Stimulated activated CD4-positive, alpha-beta T cell treated with anti-CD3 and anti-CD28 coated beads, Interleukin-15, amount 100 ng/mL, for 1 hour (primary cell): ENCODE measurements at regions not wholly inside any gene's neighbourhood (a gene's known extent, or its start where the extent isn't known, plus 50 kb on each side); places are given as distances from the start of the nearest gene placed in this dataset.

Source experiments
- DNase-seq, 2 donors: peaks; one replicate each; pipeline ENCODE4 v3.0.0-alpha.2; 2020; ENCODE audit warnings: low read depth in 1 of 2, low spot score in 1 of 2

GRCh38 chr4:81572402-81572801, 100.7 kb upstream of the RASGEF1B start:
- no peak for DNase-seq

- DNase-seq, result no peak
Observed at GRCh38 chr4:81571105-81571504, 99.4 kb upstream of the RASGEF1B start.

- no peak for DNase-seq
Observed at GRCh38 chr4:81566161-81566591, 94.5 kb upstream of the RASGEF1B start.

- no peak for DNase-seq
Observed at GRCh38 chr4:81565142-81565870, 93.6 kb upstream of the RASGEF1B start.

GRCh38 chr4:81564025-81564424, 92.3 kb upstream of the RASGEF1B start:
- no peak for DNase-seq

GRCh38 chr4:81562093-81562492, 90.4 kb upstream of the RASGEF1B start:
- no peak for DNase-seq

GRCh38 chr4:81557306-81557705, 85.6 kb upstream of the RASGEF1B start:
- no peak for DNase-seq

- DNase-seq, result no peak
Observed at GRCh38 chr4:81555489-81555888, 83.8 kb upstream of the RASGEF1B start.

GRCh38 chr4:81552086-81552485, 80.4 kb upstream of the RASGEF1B start:
- no peak for DNase-seq

- no peak for DNase-seq
Observed at GRCh38 chr4:81550388-81550859, 78.7 kb upstream of the RASGEF1B start.

GRCh38 chr4:81549984-81550383, 78.3 kb upstream of the RASGEF1B start:
- no peak for DNase-seq

GRCh38 chr4:81546777-81547176, 75.1 kb upstream of the RASGEF1B start:
- DNase-seq, result no peak

GRCh38 chr4:81541161-81541945, 69.6 kb upstream of the RASGEF1B start:
- DNase-seq, result no peak

GRCh38 chr4:81538716-81539427, 67.2 kb upstream of the RASGEF1B start:
- no peak for DNase-seq

- DNase-seq, result no peak
Observed at GRCh38 chr4:81531410-81531809, 59.7 kb upstream of the RASGEF1B start.

- DNase-seq, result no peak
Observed at GRCh38 chr4:81528979-81529378, 57.3 kb upstream of the RASGEF1B start.

GRCh38 chr4:81528200-81528599, 56.5 kb upstream of the RASGEF1B start:
- DNase-seq, result no peak

- DNase-seq, result no peak
Observed at GRCh38 chr4:81527709-81528108, 56.0 kb upstream of the RASGEF1B start.

- DNase-seq, result no peak
Observed at GRCh38 chr4:81527115-81527514, 55.4 kb upstream of the RASGEF1B start.

- no peak for DNase-seq
Observed at GRCh38 chr4:81526706-81527105, 55.0 kb upstream of the RASGEF1B start.

- DNase-seq, result no peak
Observed at GRCh38 chr4:81523672-81524327, 52.1 kb upstream of the RASGEF1B start.
